ENCODE measurements at regions not wholly inside any gene's neighbourhood (a gene's known extent, or its start where the extent isn't known, plus 50 kb on each side); places are given as distances from the start of the nearest gene placed in this dataset.

GRCh38 chr13:63954683-63955082, 2539.0 kb upstream of the PCDH20 start:
- TF ChIP-seq, protein P1, sequence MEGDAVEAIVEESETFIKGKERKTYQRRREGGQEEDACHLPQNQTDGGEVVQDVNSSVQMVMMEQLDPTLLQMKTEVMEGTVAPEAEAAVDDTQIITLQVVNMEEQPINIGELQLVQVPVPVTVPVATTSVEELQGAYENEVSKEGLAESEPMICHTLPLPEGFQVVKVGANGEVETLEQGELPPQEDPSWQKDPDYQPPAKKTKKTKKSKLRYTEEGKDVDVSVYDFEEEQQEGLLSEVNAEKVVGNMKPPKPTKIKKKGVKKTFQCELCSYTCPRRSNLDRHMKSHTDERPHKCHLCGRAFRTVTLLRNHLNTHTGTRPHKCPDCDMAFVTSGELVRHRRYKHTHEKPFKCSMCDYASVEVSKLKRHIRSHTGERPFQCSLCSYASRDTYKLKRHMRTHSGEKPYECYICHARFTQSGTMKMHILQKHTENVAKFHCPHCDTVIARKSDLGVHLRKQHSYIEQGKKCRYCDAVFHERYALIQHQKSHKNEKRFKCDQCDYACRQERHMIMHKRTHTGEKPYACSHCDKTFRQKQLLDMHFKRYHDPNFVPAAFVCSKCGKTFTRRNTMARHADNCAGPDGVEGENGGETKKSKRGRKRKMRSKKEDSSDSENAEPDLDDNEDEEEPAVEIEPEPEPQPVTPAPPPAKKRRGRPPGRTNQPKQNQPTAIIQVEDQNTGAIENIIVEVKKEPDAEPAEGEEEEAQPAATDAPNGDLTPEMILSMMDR (IDR thresholded peaks at IDR 0.05; ENCODE audit: extremely low read depth, insufficient read depth, missing control alignments): no peak
- in situ Hi-C loops (cut with MboI; ENCODE audit: low pct_unique_long_range_greater_than_20kb, low sequenced_read_pairs, unreplicated experiment): no loop called here
- no peak for DNase-seq (ENCODE audit: low spot score)

DNA sequence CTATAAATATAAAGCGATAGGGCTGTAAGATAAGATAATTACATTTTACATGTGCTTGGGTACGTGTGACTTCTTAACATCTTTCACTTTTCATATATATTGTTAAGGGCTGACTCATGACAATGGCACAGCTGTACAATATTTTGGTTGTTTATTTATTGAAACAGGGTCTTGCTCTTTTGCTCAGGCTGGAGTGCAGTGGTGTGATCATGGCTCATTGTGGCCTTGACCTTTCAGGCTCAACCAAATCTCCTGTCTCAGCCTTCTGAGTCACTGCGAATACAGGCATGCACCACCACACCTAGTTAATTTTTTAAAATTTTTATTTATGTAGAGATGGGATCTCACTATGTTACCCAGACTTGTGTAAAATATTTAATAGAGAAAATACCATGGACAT, 2532.4 kb upstream of the PCDH20 start:
- in situ Hi-C loops (cut with MboI; ENCODE audit: low pct_unique_long_range_greater_than_20kb, low sequenced_read_pairs, unreplicated experiment): no loop called here
- DNase-seq (ENCODE audit: low spot score): no peak
- TF ChIP-seq, protein P1 (IDR thresholded peaks at IDR 0.05; ENCODE audit: extremely low read depth, insufficient read depth, missing control alignments): no peak

- in situ Hi-C loops (cut with MboI; ENCODE audit: low pct_unique_long_range_greater_than_20kb, low sequenced_read_pairs, unreplicated experiment): no loop called here
- no peak for DNase-seq (ENCODE audit: low spot score)
- TF ChIP-seq, protein P1 (IDR thresholded peaks at IDR 0.05; ENCODE audit: extremely low read depth, insufficient read depth, missing control alignments): no peak
Measured at GRCh38 chr13:63944911-63945310, 2529.3 kb upstream of the PCDH20 start.

GRCh38 chr13:63942372-63942771, 2526.7 kb upstream of the PCDH20 start:
- DNase-seq (ENCODE audit: low spot score): no peak
- in situ Hi-C loops (cut with MboI; ENCODE audit: low pct_unique_long_range_greater_than_20kb, low sequenced_read_pairs, unreplicated experiment): no loop called here

DNA sequence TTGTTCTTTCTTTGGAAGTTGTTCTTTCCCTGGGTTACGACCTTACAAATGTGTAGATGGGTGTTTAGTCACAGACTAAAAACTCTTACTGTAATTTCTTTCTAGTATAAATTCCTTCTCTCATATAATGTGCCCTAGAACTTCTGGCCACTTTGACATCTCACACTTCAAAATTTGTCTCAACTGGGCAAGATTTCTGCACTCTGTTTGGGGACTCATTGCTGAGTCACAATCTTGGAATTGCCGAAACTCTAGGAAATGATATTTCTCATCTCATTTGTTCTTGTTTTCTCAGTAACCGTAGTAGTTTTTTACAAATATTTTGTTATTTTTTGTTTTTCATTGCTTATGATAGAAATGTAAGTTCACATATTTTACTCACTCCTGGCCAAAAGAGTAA, 2523.2 kb upstream of the PCDH20 start:
- no peak for DNase-seq (ENCODE audit: low spot score)
- TF ChIP-seq, protein P1 (IDR thresholded peaks at IDR 0.05; ENCODE audit: extremely low read depth, insufficient read depth, missing control alignments): no peak
- in situ Hi-C loops (cut with MboI; ENCODE audit: low pct_unique_long_range_greater_than_20kb, low sequenced_read_pairs, unreplicated experiment): no loop called here

More at GRCh38 chr13:63942372-63942771, 2526.7 kb upstream of the PCDH20 start:
- TF ChIP-seq, protein P1 (IDR thresholded peaks at IDR 0.05; ENCODE audit: extremely low read depth, insufficient read depth, missing control alignments): no peak

DNA sequence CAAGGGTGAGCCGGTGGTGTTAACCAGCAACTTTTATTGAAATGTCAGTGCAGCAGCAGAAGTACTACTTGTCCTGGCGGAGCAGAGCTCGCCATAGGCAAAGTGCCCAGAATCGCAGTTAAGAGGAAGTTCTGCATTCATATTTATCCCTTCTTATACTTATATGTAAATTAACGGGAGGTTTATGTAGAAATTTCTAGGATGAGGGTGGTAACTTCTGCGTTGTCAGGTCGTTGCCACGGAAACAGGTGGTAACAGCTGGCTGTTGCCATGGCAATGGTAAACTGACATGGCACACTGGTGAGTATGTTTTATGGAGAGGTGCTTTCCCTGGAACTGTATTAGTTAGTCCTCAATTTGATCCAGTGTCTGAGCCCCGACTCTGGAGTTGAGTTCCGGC, 2494.9 kb upstream of the PCDH20 start:
- TF ChIP-seq, protein P1 (IDR thresholded peaks at IDR 0.05; ENCODE audit: extremely low read depth, insufficient read depth, missing control alignments): no peak
- no peak for DNase-seq (ENCODE audit: low spot score)
- in situ Hi-C loops (cut with MboI; ENCODE audit: low pct_unique_long_range_greater_than_20kb, low sequenced_read_pairs, unreplicated experiment): no loop called here

All from GM13977 (cell line).